ENCODE measurements at regions not wholly inside any gene's neighbourhood (a gene's known extent, or its start where the extent isn't known, plus 50 kb on each side); places are given as distances from the start of the nearest gene placed in this dataset.

DNA sequence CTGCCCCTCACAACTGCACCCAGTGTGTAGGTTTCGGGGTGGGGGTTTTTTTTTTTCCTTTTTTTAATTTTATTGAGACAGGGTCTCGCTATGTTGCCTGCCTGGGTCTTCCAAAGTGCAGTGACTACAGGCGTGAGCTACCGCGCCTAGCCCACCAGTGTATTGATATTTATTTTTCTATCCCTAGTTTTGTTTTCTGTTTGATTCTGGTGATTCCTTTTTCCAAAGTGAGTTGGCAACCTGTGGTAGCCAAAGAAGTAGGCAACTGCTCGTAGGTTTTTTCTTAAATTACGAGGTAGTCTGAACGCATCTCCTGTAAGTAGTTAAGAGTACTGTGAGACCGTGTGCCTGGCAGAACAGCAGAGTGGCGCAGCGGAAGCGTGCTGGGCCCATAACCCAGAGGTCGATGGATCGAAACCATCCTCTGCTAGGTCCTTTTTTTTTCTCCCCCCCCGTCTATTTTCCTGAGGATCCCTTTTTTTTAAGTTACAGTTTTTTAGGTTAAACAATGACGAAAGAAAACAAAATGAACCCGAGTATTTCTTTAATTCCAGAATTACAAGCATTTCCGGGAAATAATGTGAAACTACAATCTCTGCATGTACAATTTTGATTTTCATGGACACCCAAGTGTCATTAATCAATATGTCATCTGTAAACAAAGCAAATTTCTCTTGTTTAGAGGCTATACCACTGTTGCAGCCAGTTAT lies 78.7 kb upstream of the BTN3A2 start:
- TF ChIP-seq, protein P1, sequence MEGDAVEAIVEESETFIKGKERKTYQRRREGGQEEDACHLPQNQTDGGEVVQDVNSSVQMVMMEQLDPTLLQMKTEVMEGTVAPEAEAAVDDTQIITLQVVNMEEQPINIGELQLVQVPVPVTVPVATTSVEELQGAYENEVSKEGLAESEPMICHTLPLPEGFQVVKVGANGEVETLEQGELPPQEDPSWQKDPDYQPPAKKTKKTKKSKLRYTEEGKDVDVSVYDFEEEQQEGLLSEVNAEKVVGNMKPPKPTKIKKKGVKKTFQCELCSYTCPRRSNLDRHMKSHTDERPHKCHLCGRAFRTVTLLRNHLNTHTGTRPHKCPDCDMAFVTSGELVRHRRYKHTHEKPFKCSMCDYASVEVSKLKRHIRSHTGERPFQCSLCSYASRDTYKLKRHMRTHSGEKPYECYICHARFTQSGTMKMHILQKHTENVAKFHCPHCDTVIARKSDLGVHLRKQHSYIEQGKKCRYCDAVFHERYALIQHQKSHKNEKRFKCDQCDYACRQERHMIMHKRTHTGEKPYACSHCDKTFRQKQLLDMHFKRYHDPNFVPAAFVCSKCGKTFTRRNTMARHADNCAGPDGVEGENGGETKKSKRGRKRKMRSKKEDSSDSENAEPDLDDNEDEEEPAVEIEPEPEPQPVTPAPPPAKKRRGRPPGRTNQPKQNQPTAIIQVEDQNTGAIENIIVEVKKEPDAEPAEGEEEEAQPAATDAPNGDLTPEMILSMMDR (IDR thresholded peaks at IDR 0.05), result no peak
- no peak for TF ChIP-seq POLR2A (IDR thresholded peaks at IDR 0.05)
